ENCODE measurements at regions not wholly inside any gene's neighbourhood (a gene's known extent, or its start where the extent isn't known, plus 50 kb on each side); places are given as distances from the start of the nearest gene placed in this dataset.

GRCh38 chr16:85463672-85464382, 149.3 kb upstream of the GSE1 start:
- TF ChIP-seq CTCF (IDR thresholded peaks at IDR 0.05; ENCODE audit: low read depth, low read length) (no peak), EZH2phosphoT487 (IDR thresholded peaks at IDR 0.05; ENCODE audit: low read depth) (no peak)
